ENCODE measurements at regions not wholly inside any gene's neighbourhood (a gene's known extent, or its start where the extent isn't known, plus 50 kb on each side); places are given as distances from the start of the nearest gene placed in this dataset.

GRCh38 chr18:2030647-2031046, 540.7 kb downstream of the METTL4 start:
- H3K4me3 ChIP-seq (ENCODE audit: low read depth, low read length): no peak overlapping the region
- no peak for DNase-seq (ENCODE audit: low read depth)
- TF ChIP-seq CTCF (IDR thresholded peaks at IDR 0.05; ENCODE audit: control insufficient read depth, extremely low read depth, insufficient read depth): no peak

- no peak for DNase-seq (ENCODE audit: low read depth)
- no peak for TF ChIP-seq CTCF (IDR thresholded peaks at IDR 0.05; ENCODE audit: control insufficient read depth, extremely low read depth, insufficient read depth)
- H3K4me3 ChIP-seq (ENCODE audit: low read depth, low read length): no peak overlapping the region
Measured at GRCh38 chr18:2032036-2032435, 539.3 kb downstream of the METTL4 start.

GRCh38 chr18:2035056-2035455, 536.2 kb downstream of the METTL4 start:
- DNase-seq (ENCODE audit: low read depth): no peak
- no peak for TF ChIP-seq CTCF (IDR thresholded peaks at IDR 0.05; ENCODE audit: control insufficient read depth, extremely low read depth, insufficient read depth)
- H3K4me3 ChIP-seq (ENCODE audit: low read depth, low read length): no peak overlapping the region

GRCh38 chr18:2036086-2036485, 535.2 kb downstream of the METTL4 start:
- no peak overlapping the region for H3K4me3 ChIP-seq (ENCODE audit: low read depth, low read length)
- DNase-seq (ENCODE audit: low read depth): no peak
- TF ChIP-seq CTCF (IDR thresholded peaks at IDR 0.05; ENCODE audit: control insufficient read depth, extremely low read depth, insufficient read depth): no peak

- no peak overlapping the region for H3K4me3 ChIP-seq (ENCODE audit: low read depth, low read length)
- no peak for TF ChIP-seq CTCF (IDR thresholded peaks at IDR 0.05; ENCODE audit: control insufficient read depth, extremely low read depth, insufficient read depth)
- DNase-seq (ENCODE audit: low read depth): no peak
Measured at GRCh38 chr18:2040279-2040678, 531.0 kb downstream of the METTL4 start.

GRCh38 chr18:2049986-2050385, 521.3 kb downstream of the METTL4 start:
- no peak for TF ChIP-seq CTCF (IDR thresholded peaks at IDR 0.05; ENCODE audit: control insufficient read depth, extremely low read depth, insufficient read depth)
- H3K4me3 ChIP-seq (ENCODE audit: low read depth, low read length): no peak overlapping the region
- no peak for DNase-seq (ENCODE audit: low read depth)

GRCh38 chr18:2050702-2051201, 520.6 kb downstream of the METTL4 start:
- no peak for TF ChIP-seq CTCF (IDR thresholded peaks at IDR 0.05; ENCODE audit: control insufficient read depth, extremely low read depth, insufficient read depth)
- DNase-seq (ENCODE audit: low read depth): peak; percentile 2
- H3K4me3 ChIP-seq (ENCODE audit: low read depth, low read length): no peak overlapping the region
